ENCODE measurements at regions not wholly inside any gene's neighbourhood (a gene's known extent, or its start where the extent isn't known, plus 50 kb on each side); places are given as distances from the start of the nearest gene placed in this dataset. TPM values are rescaled to one million over a fixed set of nuclear protein-coding genes. Genes with fewer than 3 reads are reported as not detected.

- H3K27me3 ChIP-seq (ENCODE audit: control insufficient read depth in 1 of 2, insufficient read depth in 2 of 2, low read length in 2 of 2) = peaks cover 0 to 8% of the 10 kb centered on the region in 2 experiments; a peak in 3 of 5 replicates
- WGBS (ENCODE audit: low lambda C conversion rate) = 18% methylated on average over 5 of the region's 5 CpGs
- no peaks in the 10 kb centered on the region for H3K79me2 ChIP-seq (ENCODE audit: insufficient read depth, low read length)
- no peak overlapping the region for H3K27ac ChIP-seq (ENCODE audit: extremely low read length, insufficient read depth, low read length)
- DNase-seq (ENCODE audit: low spot score) (no peak), ATAC-seq (no peak), FAIRE-seq (no peak)
- H3K4me1 ChIP-seq (ENCODE audit: insufficient read depth, low read length) = no peaks in the 10 kb centered on the region
- no peaks in the 10 kb centered on the region for H3K9me3 ChIP-seq (ENCODE audit: low read length)
- intact Hi-C loops (cut with micrococcal nuclease; ENCODE audit: unreplicated experiment) (no loop called here), in situ Hi-C loops (cut with HindIII; ENCODE audit: extremely low pct_ligation_motif_present, low pct_unique_long_range_greater_than_20kb) (loop anchor here (5.0 kb wide), 1 partner anchor 51 kb away; the partner anchor contains the start of gene HAND1)
- no peaks in the 10 kb centered on the region for H4K20me1 ChIP-seq (ENCODE audit: insufficient read depth, low read length)
- BruUV-seq (replicated peaks) = no TSS peak
- ChIA-PET CTCF (ENCODE audit: low intra/inter-chr PET ratio, low total read pairs) (no interaction called here), POLR2A (no interaction called here)
- H3K9ac ChIP-seq (ENCODE audit: insufficient read depth, low read depth, low read length) = no peak overlapping the region
- H3K4me2 ChIP-seq (ENCODE audit: low read depth, low read length) = no peak overlapping the region
- TF ChIP-seq KLF13 (CRISPR knock-in tag; IDR thresholded peaks at IDR 0.05) (no peak), ZNF614 (CRISPR knock-in tag; IDR thresholded peaks at IDR 0.05; ENCODE audit: borderline replicate concordance) (no peak), MAFK (conservative IDR thresholded peaks at IDR 0.05 in 1 of 2, IDR thresholded peaks at IDR 0.05 in 1 of 2; ENCODE audit: low read length in 2 of 2) (no peak), MTA3 (CRISPR knock-in tag; IDR thresholded peaks at IDR 0.05) (no peak), SMARCE1 (IDR thresholded peaks at IDR 0.05; ENCODE audit: borderline replicate concordance) (no peak)
- H2AFZ ChIP-seq (ENCODE audit: low read length) = no peak overlapping the region
- H3K36me3 ChIP-seq (replicated peaks in 1 of 2; ENCODE audit: control insufficient read depth in 1 of 2, insufficient read depth in 2 of 2, low read length in 2 of 2) = no peaks in the 10 kb centered on the region
- no peak overlapping the region for H3K4me3 ChIP-seq (replicated peaks in 1 of 3; ENCODE audit: insufficient read depth in 1 of 3, low read depth in 2 of 3, low read length in 3 of 3)
Observed at GRCh38 chr5:154528005-154528594, 50.1 kb upstream of the HAND1 start.

MicroRNAs in the stretch of these regions (microRNA counts, 767-probe panel; counts per million panel counts)
- microRNA hsa-miR-1303 (not detected), microRNA hsa-miR-3141 (not detected)

Small RNA genes lying in the stretch of these regions (microRNA-seq; reads per million reads assigned to microRNA genes)
- gene MIR1303 (not detected), gene MIR3141 (not detected)

Small RNA genes lying in the stretch of these regions (small RNA-seq; reads per million reads assigned to genes)
- gene MIR1303 (ENCODE audit: insufficient read depth in 2 of 3, insufficient read length in 3 of 3, low read depth in 2 of 3, low replicate concordance in 1 of 3) = 0 reads per million in 3 experiments
- 0 reads per million in 3 experiments for gene MIR3141 (ENCODE audit: insufficient read depth in 2 of 3, insufficient read length in 3 of 3, low read depth in 2 of 3, low replicate concordance in 1 of 3)
